Hepatocyte (in vitro differentiated cells): ENCODE measurements at regions not wholly inside any gene's neighbourhood (a gene's known extent, or its start where the extent isn't known, plus 50 kb on each side); places are given as distances from the start of the nearest gene placed in this dataset.

Experiments used
- CTCF ChIP-seq: fragments of 200-600 bp; sonication (generic); IDR thresholded peaks from 2 replicates; pipeline ENCODE4 v1.5.1; 2016; ENCODE audit warnings: antibody characterized with exemption, mild to moderate bottlenecking; ENCODE audit not compliant: poor library complexity
- EZH2phosphoT487 ChIP-seq: fragments of 200-600 bp; sonication (generic); IDR thresholded peaks from one replicate; pipeline ENCODE4 v1.6.1; 2018; ENCODE audit warnings: antibody characterized with exemption, mild to moderate bottlenecking, low read depth, moderate library complexity; ENCODE audit not compliant: unreplicated experiment, severe bottlenecking

GRCh38 chr5:36507332-36507952 is 99.0 kb upstream of the SLC1A3 start:
- no peak for TF ChIP-seq EZH2phosphoT487
- peak; percentile 72 for TF ChIP-seq CTCF
